Heart right ventricle (tissue), 16 donors: ENCODE measurements at regions not wholly inside any gene's neighbourhood (a gene's known extent, or its start where the extent isn't known, plus 50 kb on each side); places are given as distances from the start of the nearest gene placed in this dataset.

Source experiments
- ATAC-seq, 8 donors: fragments of 200-7000 bp; cut with Tn5 transposase; one replicate each; pipeline ENCODE4 v1.9.1; 2020; ENCODE audit warnings: mild to moderate bottlenecking in 8 of 8, moderate library complexity in 8 of 8, moderate number of reproducible peaks in 1 of 8
- DNase-seq, 2 donors: peaks; one replicate each; pipeline ENCODE4 v3.0.0-alpha.2; 2020
- H3K27ac ChIP-seq, 10 donors: fragments of 200-600 bp; sonication (generic) in 2 of 10; one replicate each; pipeline versions ENCODE4 v1.5.0 to v1.8.0; 2020 to 2022; ENCODE audit warnings: mild to moderate bottlenecking in 3 of 10
- H3K27me3 ChIP-seq, 7 donors: fragments of 200-600 bp; one replicate each; pipeline ENCODE4 v1.8.0; 2021 to 2022; ENCODE audit warnings: mild to moderate bottlenecking in 2 of 7
- H3K36me3 ChIP-seq, 9 donors: fragments of 200-600 bp; sonication (generic) in 1 of 9; one replicate each; pipeline versions ENCODE4 v1.5.0 to v1.8.0; 2020 to 2022; ENCODE audit warnings: mild to moderate bottlenecking in 2 of 9
- H3K4me1 ChIP-seq, 9 donors: fragments of 200-600 bp; sonication (generic) in 1 of 9; one replicate each; pipeline versions ENCODE4 v1.5.0 to v1.8.0; 2020 to 2022; ENCODE audit warnings: mild to moderate bottlenecking in 4 of 9
- H3K4me3 ChIP-seq, 10 donors: fragments of 200-600 bp; sonication (generic) in 2 of 10; one replicate each; pipeline versions ENCODE4 v1.5.0 to v1.8.0; 2020 to 2022; ENCODE audit warnings: mild to moderate bottlenecking in 7 of 10, moderate library complexity in 2 of 10
- H3K9me3 ChIP-seq, 11 donors: fragments of 200-600 bp in 10 of 11; sonication (generic) in 2 of 11; one replicate each; pipeline versions ENCODE4 v1.5.0 to v1.8.0; 2013 to 2022; ENCODE audit warnings: mild to moderate bottlenecking in 2 of 11, control low read depth in 1 of 11, moderate library complexity in 1 of 11
- CTCF ChIP-seq, 9 donors: fragments of 200-600 bp; sonication (generic) in 2 of 9; IDR thresholded peaks; one replicate each; pipeline versions ENCODE4 v1.5.0 to v1.8.0; 2021 to 2022; ENCODE audit warnings: antibody characterized with exemption in 9 of 9, mild to moderate bottlenecking in 5 of 9, moderate library complexity in 1 of 9
- WGBS, 2 donors: extraction: QIAGEN DNeasy Blood & Tissue Kit; methylation state at CpG; one replicate each; pipeline ENCODE4 v1.1.7; 2013; ENCODE audit warnings: inconsistent platforms in 1 of 2; 5-methylcytosine and 5-hydroxymethylcytosine counted together
- intact Hi-C, 10 donors: fragments of 100-400 bp; cut with DNase I; formaldehyde crosslinking; loops; one replicate each; pipeline versions ENCODE4 v1.11.1 to v1.14.2; 2022
- donor health status: Arrhythmogenic right ventricular cardiomyopathy.
- donor health status: ischemic (EF 13 %, LVEDD 7.1; RV severe dilation, severe dysfunction).
- donor health status: healthy with polysubstance abuse.
- donor health status: DM: no; HTN: yes; CAD: no.
- donor health status: DM: no; HTN: no; CAD: no.
- donor health status: ischemic (EF 25% LVEDD 6.9; RV normal size, moderate dysfunction).
- donor health status: ischemic (EF 25% LVEDD 5.7; RV mildly dilated, moderate dysfunction).
- donor health status: healthy.
- donor health status: DM: yes; HTN: yes; CAD: no.
- donor health status: Ischemic cardiomyopathy.
- donor health status: ischemic (EF 35%, LVEDD 5.7; RV mildly dilated, moderate dysfunction).
- donor health status: nonischemic (EF 11% LVEDD 7.7; RV severe dilation, severe dysfunction).
- donor health status: DM: yes; HTN: yes; CAD: no.
- donor health status: PGD.
- donor health status: ischemic (EF 29% LVEDD 5.4; RV normal size, mild dysfunction).
- donor health status: nonischemic (EF 23%, LVEDD 6.1; RV moderate dilation, normal function).

- Histone ChIP-seq H3K4me1 (peaks cover 0 to 11% (median 0%) of the 10 kb centered on the region in 9 donors), H3K4me3 (no peak overlapping the region), H3K27ac (no peak overlapping the region), H3K27me3 (peaks cover 0 to 53% (median 33%) of the 10 kb centered on the region in 7 donors), H3K9me3 (no peaks in the 10 kb centered on the region), H3K36me3 (no peaks in the 10 kb centered on the region)
- 64 to 90% methylated on average over 2 of the region's 2 CpGs for WGBS, 2 donors
- no peak for TF ChIP-seq CTCF (IDR thresholded peaks at IDR 0.05)
- intact Hi-C loops: no loop called here
- DNase-seq (no peak), ATAC-seq (no peak)
These were observed 266.7 kb upstream of the FOXQ1 start for GRCh38 chr6:1045239-1045638.

GRCh38 chr6:1044040-1044836 lies 267.7 kb upstream of the FOXQ1 start:
- H3K27me3 ChIP-seq: peaks cover 0 to 62% (median 39%) of the 10 kb centered on the region in 7 donors
- TF ChIP-seq CTCF (IDR thresholded peaks at IDR 0.05): no peak
- no peak for DNase-seq
- H3K36me3 ChIP-seq: no peaks in the 10 kb centered on the region
- no peak for ATAC-seq
- WGBS, 2 donors: 62 to 72% methylated on average over 7 of the region's 7 CpGs
- H3K4me1 ChIP-seq: peaks cover 0 to 11% (median 0%) of the 10 kb centered on the region in 9 donors
- no peaks in the 10 kb centered on the region for H3K9me3 ChIP-seq
- no peak overlapping the region for H3K4me3 ChIP-seq
- intact Hi-C loops: no loop called here
- H3K27ac ChIP-seq: no peak overlapping the region

- H3K27me3 ChIP-seq: peaks cover 0 to 63% (median 43%) of the 10 kb centered on the region in 7 donors
- intact Hi-C loops: no loop called here
- H3K9me3 ChIP-seq: no peaks in the 10 kb centered on the region
- 70 to 79% methylated on average over 8 of the region's 8 CpGs for WGBS, 2 donors
- ATAC-seq (no peak), DNase-seq (no peak)
- no peak overlapping the region for H3K27ac ChIP-seq
- TF ChIP-seq CTCF (IDR thresholded peaks at IDR 0.05): no peak
- H3K36me3 ChIP-seq: no peaks in the 10 kb centered on the region
- H3K4me1 ChIP-seq: peaks cover 0 to 11% (median 0%) of the 10 kb centered on the region in 9 donors
- H3K4me3 ChIP-seq: no peak overlapping the region
These were observed 268.5 kb upstream of the FOXQ1 start for GRCh38 chr6:1043458-1043836.

GRCh38 chr6:1042583-1043457 lies 269.1 kb upstream of the FOXQ1 start:
- no peak for TF ChIP-seq CTCF (IDR thresholded peaks at IDR 0.05)
- no peak for DNase-seq
- intact Hi-C loops: no loop called here
- no peak overlapping the region for H3K4me3 ChIP-seq
- peaks cover 0 to 6% (median 0%) of the 10 kb centered on the region in 9 donors for H3K4me1 ChIP-seq
- no peak overlapping the region for H3K27ac ChIP-seq
- 85 to 88% methylated on average over 15 of the region's 15 CpGs for WGBS, 2 donors
- no peak for ATAC-seq
- no peaks in the 10 kb centered on the region for H3K36me3 ChIP-seq
- H3K9me3 ChIP-seq: no peaks in the 10 kb centered on the region
- peaks cover 0 to 69% (median 43%) of the 10 kb centered on the region in 7 donors for H3K27me3 ChIP-seq
